K562 (cell line): ENCODE measurements at regions not wholly inside any gene's neighbourhood (a gene's known extent, or its start where the extent isn't known, plus 50 kb on each side); places are given as distances from the start of the nearest gene placed in this dataset.

Experiments used
- ATAC-seq: fragments of 200-7000 bp; cut with Tn5 transposase; 3 replicates; pipeline ENCODE4 v1.9.1; 2020; ENCODE audit warnings: moderate library complexity
- BruUV-seq: library from RNA; stranded (reverse); fragments of 400-500 nt; replicated peaks from 2 replicates; lab custom pipeline; 2021; lab: Mats Ljungman, UMichigan
- CTCF ChIA-PET: fragments of 300-600 bp; formaldehyde crosslinking; extraction: SDS; loops from one replicate; lab custom pipeline; 2021; ENCODE audit warnings: low intra/inter-chr PET ratio; lab: Yijun Ruan, JAX
- POLR2A ChIA-PET: fragments of 300-600, 350-650 bp; sonication (Branson Sonifier 250); formaldehyde crosslinking; extraction: SDS; loops from one replicate; lab custom pipeline; 2021; ENCODE audit warnings: antibody characterized with exemption, inconsistent platforms; lab: Yijun Ruan, JAX
- DNase-seq, 4 experiments: peaks; one replicate each; pipeline versions ENCODE4 v3.0.0 to v3.0.0-alpha.2; 2011 to 2018; ENCODE audit warnings: low spot score in 3 of 4, mixed read lengths in 3 of 4; ENCODE audit errors: extremely low read depth in 1 of 4
- FAIRE-seq: peaks from 2 replicates; lab custom pipeline; 2011; peaks lifted over from hg19 to GRCh38; lab: Jason Lieb, UNC
- H2AFZ ChIP-seq: 2 replicates; pipeline ENCODE4 v1.6.0; 2011; ENCODE audit warnings: low read depth, low read length, control low read depth, inconsistent platforms
- H3K27ac ChIP-seq: fragments of 200-600 bp; 3 replicates; pipeline ENCODE4 v1.8.0; 2011; ENCODE audit warnings: low read depth, mild to moderate bottlenecking, control low read depth, inconsistent platforms, low read length, moderate library complexity, mixed read lengths; ENCODE audit errors: extremely low read depth
- H3K27me3 ChIP-seq, 2 experiments: fragments of 300-600 bp in 1 of 2; 2 replicates in 1 of 2; 3 replicates in 1 of 2; pipeline versions ENCODE4 v1.6.0 to v1.8.0; 2011; ENCODE audit warnings: inconsistent platforms in 2 of 2, low read length in 2 of 2, mild to moderate bottlenecking in 1 of 2, mixed read lengths in 1 of 2, moderate library complexity in 1 of 2; ENCODE audit not compliant: control insufficient read depth in 2 of 2, insufficient read depth in 2 of 2
- H3K36me3 ChIP-seq: fragments of 300-600 bp; 3 replicates; pipeline ENCODE4 v1.8.0; 2011; ENCODE audit warnings: mild to moderate bottlenecking, low read length, inconsistent platforms; ENCODE audit not compliant: control insufficient read depth, insufficient read depth
- H3K4me1 ChIP-seq, 2 experiments: fragments of 200-600 bp in 1 of 2; replicated peaks in 1 of 2; 2 replicates in 1 of 2; 3 replicates in 1 of 2; pipeline versions ENCODE4 v1.5.1 to v1.8.0; 2011; ENCODE audit warnings: inconsistent platforms in 2 of 2, low read length in 2 of 2, mild to moderate bottlenecking in 1 of 2, mixed read lengths in 1 of 2, moderate library complexity in 1 of 2; ENCODE audit not compliant: control insufficient read depth in 2 of 2, insufficient read depth in 2 of 2
- H3K4me2 ChIP-seq: 2 replicates; pipeline ENCODE4 v1.6.1; 2011; ENCODE audit warnings: low read length, control low read depth, inconsistent platforms, mixed read lengths; ENCODE audit not compliant: insufficient read depth
- H3K4me3 ChIP-seq: fragments of 200-600 bp; sonication (generic), shearing (Covaris generic); 2 replicates; pipeline ENCODE4 v1.5.1; 2016; ENCODE audit warnings: control low read depth, inconsistent platforms
- H3K79me2 ChIP-seq: fragments of 200-600 bp; 3 replicates; pipeline ENCODE4 v1.8.0; 2011; ENCODE audit warnings: low read length, inconsistent platforms; ENCODE audit not compliant: control insufficient read depth, insufficient read depth
- H3K9ac ChIP-seq, 2 experiments: 2 replicates each; pipeline versions ENCODE4 v1.6.0 to v1.6.1; 2011; ENCODE audit warnings: low read depth in 2 of 2, low read length in 2 of 2, control low read depth in 1 of 2, inconsistent platforms in 1 of 2, mild to moderate bottlenecking in 1 of 2, mixed read lengths in 1 of 2; ENCODE audit not compliant: insufficient read depth in 1 of 2
- H3K9me1 ChIP-seq: one replicate; pipeline ENCODE4 v1.6.0; 2011; ENCODE audit warnings: inconsistent platforms, mild to moderate bottlenecking, low read length, moderate library complexity; ENCODE audit not compliant: control insufficient read depth, insufficient read depth
- H3K9me3 ChIP-seq: replicated peaks from 2 replicates; pipeline ENCODE4 v1.5.1; 2011; ENCODE audit warnings: low read depth, low read length, inconsistent platforms; ENCODE audit not compliant: control insufficient read depth, insufficient read depth
- H4K20me1 ChIP-seq: replicated peaks from 2 replicates; pipeline ENCODE4 v1.6.1; 2011; ENCODE audit warnings: low read length, inconsistent platforms, mixed read lengths; ENCODE audit not compliant: control insufficient read depth, insufficient read depth
- CREB3 ChIP-seq: fragments of 450-650 bp; conservative IDR thresholded peaks from 2 replicates; pipeline ENCODE4 v1.6.1; 2016; ENCODE audit warnings: missing genetic modification characterization, low read depth, mild to moderate bottlenecking, missing compliant biosample characterization, moderate library complexity
- FOSL1 ChIP-seq: fragments of 200-800 bp; sonication (Bioruptor generic); conservative IDR thresholded peaks from 2 replicates; pipeline ENCODE4 v1.6.1; 2016; ENCODE audit warnings: missing genetic modification characterization, missing compliant biosample characterization
- GATAD2B ChIP-seq: fragments of 450-650 bp; IDR thresholded peaks from 2 replicates; pipeline ENCODE4 v1.6.1; 2017; ENCODE audit warnings: mild to moderate bottlenecking, borderline replicate concordance
- HIVEP1 ChIP-seq: fragments of 250-450 bp; sonication (Bioruptor Pico); IDR thresholded peaks from 2 replicates; pipeline ENCODE4 v1.4.0; 2020; ENCODE audit warnings: mild to moderate bottlenecking
- IRF2 ChIP-seq: sonication (generic); formaldehyde crosslinking; IDR thresholded peaks from 2 replicates; pipeline ENCODE4 v1.8.1; 2022; ENCODE audit warnings: mild to moderate bottlenecking, missing genetic modification reagents
- KAT7 ChIP-seq: sonication (generic); formaldehyde crosslinking; IDR thresholded peaks from 2 replicates; pipeline ENCODE4 v1.8.0; 2022; ENCODE audit warnings: missing genetic modification reagents, mild to moderate bottlenecking, borderline replicate concordance
- MNT ChIP-seq, 2 experiments: fragments of 450-650 bp; conservative IDR thresholded peaks; 2 replicates each; pipeline ENCODE4 v1.6.1; 2017; ENCODE audit warnings: mild to moderate bottlenecking in 2 of 2, moderate library complexity in 2 of 2
- RNF2 ChIP-seq: sonication (generic); IDR thresholded peaks from 2 replicates; pipeline ENCODE4 v1.6.1; 2016
- RUNX1 ChIP-seq: sonication (generic); IDR thresholded peaks from 2 replicates; pipeline ENCODE4 v1.6.1; 2016; ENCODE audit warnings: antibody characterized with exemption, low read depth
- SIN3B ChIP-seq: fragments of 450-650 bp; IDR thresholded peaks from 2 replicates; pipeline ENCODE4 v1.6.1; 2017; ENCODE audit warnings: low read depth, mild to moderate bottlenecking, moderate library complexity
- SLC30A9 ChIP-seq: fragments of 250-450 bp; sonication (Bioruptor Pico); IDR thresholded peaks from 2 replicates; pipeline ENCODE4 v1.8.0; 2022; ENCODE audit warnings: mild to moderate bottlenecking, moderate library complexity
- TAF7 ChIP-seq: fragments of 450-650 bp; IDR thresholded peaks from 2 replicates; pipeline ENCODE4 v1.6.1; 2016; ENCODE audit warnings: missing genetic modification characterization, missing compliant biosample characterization
- TCF7L2 ChIP-seq: fragments of 150-350 bp; IDR thresholded peaks from 2 replicates; pipeline ENCODE4 v1.6.1; 2016; ENCODE audit warnings: low read depth, mild to moderate bottlenecking, low read length, moderate library complexity
- ZNF232 ChIP-seq: sonication (generic); formaldehyde crosslinking; IDR thresholded peaks from 2 replicates; pipeline ENCODE4 v1.8.0; 2022; ENCODE audit warnings: mild to moderate bottlenecking, missing genetic modification reagents
- ZNF431 ChIP-seq: sonication (generic); formaldehyde crosslinking; IDR thresholded peaks from 2 replicates; pipeline ENCODE4 v1.8.0; 2022; ENCODE audit warnings: mild to moderate bottlenecking, missing genetic modification reagents
- WGBS: fragments of 100-300 bp; shearing (Covaris generic); methylation state at CpG from one replicate; pipeline ENCODE4 v1.1.6; 2016; ENCODE audit warnings: low coverage, mixed read lengths; ENCODE audit not compliant: insufficient coverage; ENCODE audit errors: missing lambda C conversion rate; 5-methylcytosine and 5-hydroxymethylcytosine counted together
- in situ Hi-C: fragments of 300-500 bp; cut with MboI; formaldehyde crosslinking; loops from 4 replicates; pipeline ENCODE4 v1.15.0; 2018; ENCODE audit warnings: inconsistent platforms, mixed read lengths
- intact Hi-C: fragments of 100-400 bp; cut with micrococcal nuclease; formaldehyde crosslinking; loops from 2 replicates; pipeline ENCODE4 v1.14.2; 2022
- TF ChIP-seq, protein P1 (sequence below): IDR thresholded peaks from 2 replicates; pipeline ENCODE4 v1.6.1; 2011; ENCODE audit not compliant: insufficient read length; ENCODE audit errors: extremely low read depth

DNA sequence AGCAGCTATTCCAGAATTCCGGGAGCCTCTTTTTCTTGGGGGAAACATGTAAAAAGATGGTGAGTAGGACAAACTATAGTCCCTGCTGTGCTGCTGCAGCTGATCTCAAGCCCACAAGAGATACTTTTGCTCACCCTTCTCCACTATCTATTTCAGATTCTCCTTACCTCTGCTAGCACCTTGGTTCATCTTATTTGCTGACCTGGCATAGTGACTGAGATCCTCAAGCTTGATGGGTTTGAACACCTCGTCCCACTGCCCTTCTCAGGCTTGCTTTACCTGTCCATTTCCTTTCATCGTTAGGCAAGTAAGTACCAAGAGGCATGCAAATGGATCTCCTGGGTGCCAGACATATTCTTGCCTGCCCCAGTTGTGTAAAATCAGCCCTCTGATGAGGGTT is 338.4 kb upstream of the SMARCA2 start:
- ChIA-PET CTCF (no interaction called here), POLR2A (no interaction called here)
- H3K9me1 ChIP-seq, result no peaks in the 10 kb centered on the region
- H3K27me3 ChIP-seq, result no peaks in the 10 kb centered on the region
- BruUV-seq, result no TSS peak
- H3K4me1 ChIP-seq, result no peaks in the 10 kb centered on the region
- no peaks in the 10 kb centered on the region for H3K36me3 ChIP-seq
- TF ChIP-seq GATAD2B, result no peak
- TF ChIP-seq ZNF232, result no peak
- no peak for TF ChIP-seq SLC30A9
- TF ChIP-seq, protein P1, sequence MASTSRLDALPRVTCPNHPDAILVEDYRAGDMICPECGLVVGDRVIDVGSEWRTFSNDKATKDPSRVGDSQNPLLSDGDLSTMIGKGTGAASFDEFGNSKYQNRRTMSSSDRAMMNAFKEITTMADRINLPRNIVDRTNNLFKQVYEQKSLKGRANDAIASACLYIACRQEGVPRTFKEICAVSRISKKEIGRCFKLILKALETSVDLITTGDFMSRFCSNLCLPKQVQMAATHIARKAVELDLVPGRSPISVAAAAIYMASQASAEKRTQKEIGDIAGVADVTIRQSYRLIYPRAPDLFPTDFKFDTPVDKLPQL, result no peak
- no peak for FAIRE-seq
- no peaks in the 10 kb centered on the region for H3K9me3 ChIP-seq
- in situ Hi-C loops (no loop called here), intact Hi-C loops (no loop called here)
- H3K4me2 ChIP-seq, result no peak overlapping the region
- no peak overlapping the region for H3K4me3 ChIP-seq
- no peaks in the 10 kb centered on the region for H3K79me2 ChIP-seq
- no peak overlapping the region for H3K9ac ChIP-seq
- 0% methylated on average over 2 of the region's 3 CpGs for WGBS
- ATAC-seq, result no peak
- no peaks in the 10 kb centered on the region for H4K20me1 ChIP-seq
- H3K27ac ChIP-seq, result no peak overlapping the region
- no peak overlapping the region for H2AFZ ChIP-seq
- DNase-seq, result no peak

GRCh38 chr9:1683951-1684350 is 331.2 kb upstream of the SMARCA2 start:
- TF ChIP-seq RUNX1 (no peak), MNT (conservative IDR thresholded peaks at IDR 0.05) (no peak), ZNF431 (CRISPR knock-in tag) (no peak), FOSL1 (tag) (no peak), CREB3 (tag) (no peak), KAT7 (no peak), IRF2 (no peak), SIN3B (no peak), TCF7L2 (no peak), TAF7 (tag) (no peak), HIVEP1 (no peak), RNF2 (no peak)
- H3K4me1 ChIP-seq, result no peaks in the 10 kb centered on the region
- in situ Hi-C loops (no loop called here), intact Hi-C loops (no loop called here)
- no peaks in the 10 kb centered on the region for H4K20me1 ChIP-seq
- DNase-seq (no peak), ATAC-seq (no peak), FAIRE-seq (no peak)
- H3K4me3 ChIP-seq, result no peak overlapping the region
- no peaks in the 10 kb centered on the region for H3K79me2 ChIP-seq
- 0% methylated on average over 2 of the region's 2 CpGs for WGBS
- ChIA-PET CTCF (no interaction called here), POLR2A (no interaction called here)
- no peak overlapping the region for H3K4me2 ChIP-seq
- no TSS peak for BruUV-seq
- H2AFZ ChIP-seq, result no peak overlapping the region
- no peaks in the 10 kb centered on the region for H3K36me3 ChIP-seq
- H3K27ac ChIP-seq, result no peak overlapping the region
- no peaks in the 10 kb centered on the region for H3K9me1 ChIP-seq
- no peaks in the 10 kb centered on the region for H3K27me3 ChIP-seq
- no peak overlapping the region for H3K9ac ChIP-seq
- no peaks in the 10 kb centered on the region for H3K9me3 ChIP-seq
